WTC11 (cell line): ENCODE measurements at regions not wholly inside any gene's neighbourhood (a gene's known extent, or its start where the extent isn't known, plus 50 kb on each side); places are given as distances from the start of the nearest gene placed in this dataset.

Source experiments
- NR3C1 ChIP-seq: sonication (generic); formaldehyde crosslinking; conservative IDR thresholded peaks from 2 replicates; pipeline ENCODE4 v1.8.1; 2023; ENCODE audit warnings: low read depth, mild to moderate bottlenecking, missing genetic modification reagents
- TEAD1 ChIP-seq: sonication (generic); formaldehyde crosslinking; IDR thresholded peaks from 2 replicates; pipeline ENCODE4 v1.8.0; 2022; ENCODE audit warnings: mild to moderate bottlenecking, missing genetic modification reagents
- ZNF232 ChIP-seq: sonication (generic); formaldehyde crosslinking; IDR thresholded peaks from 2 replicates; pipeline ENCODE4 v1.8.0; 2022; ENCODE audit warnings: mild to moderate bottlenecking, missing genetic modification reagents
- TF ChIP-seq, protein P1 (sequence below): fragments of 200-600 bp; IDR thresholded peaks from 2 replicates; pipeline ENCODE4 v1.8.0; 2022; ENCODE audit warnings: antibody characterized with exemption
- TF ChIP-seq, protein P2 (sequence below): sonication (generic); formaldehyde crosslinking; IDR thresholded peaks from 2 replicates; pipeline ENCODE4 v1.8.1; 2022; ENCODE audit warnings: low read depth, missing genetic modification reagents, borderline replicate concordance

DNA sequence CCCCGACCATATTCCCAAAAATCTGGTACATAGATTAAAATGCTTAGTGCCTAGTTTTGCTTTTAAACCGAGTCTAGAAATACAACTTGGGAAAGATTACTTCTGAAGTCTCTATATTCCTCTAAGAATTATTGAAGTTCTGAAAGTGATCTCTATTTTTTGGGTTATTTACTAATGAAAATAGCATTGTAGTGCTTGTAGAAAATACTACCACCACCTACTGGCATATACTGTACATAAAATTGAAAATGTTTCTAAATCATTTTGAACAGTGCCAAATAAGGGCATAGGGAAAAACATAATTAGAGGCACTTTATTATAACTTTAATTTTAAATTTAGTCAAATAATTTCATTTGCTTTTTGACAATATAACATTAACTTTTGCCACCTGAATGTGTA is 1399.6 kb upstream of the ZEB2 start:
- no peak for TF ChIP-seq ZNF232
- no peak for TF ChIP-seq NR3C1
- TF ChIP-seq, protein P1, sequence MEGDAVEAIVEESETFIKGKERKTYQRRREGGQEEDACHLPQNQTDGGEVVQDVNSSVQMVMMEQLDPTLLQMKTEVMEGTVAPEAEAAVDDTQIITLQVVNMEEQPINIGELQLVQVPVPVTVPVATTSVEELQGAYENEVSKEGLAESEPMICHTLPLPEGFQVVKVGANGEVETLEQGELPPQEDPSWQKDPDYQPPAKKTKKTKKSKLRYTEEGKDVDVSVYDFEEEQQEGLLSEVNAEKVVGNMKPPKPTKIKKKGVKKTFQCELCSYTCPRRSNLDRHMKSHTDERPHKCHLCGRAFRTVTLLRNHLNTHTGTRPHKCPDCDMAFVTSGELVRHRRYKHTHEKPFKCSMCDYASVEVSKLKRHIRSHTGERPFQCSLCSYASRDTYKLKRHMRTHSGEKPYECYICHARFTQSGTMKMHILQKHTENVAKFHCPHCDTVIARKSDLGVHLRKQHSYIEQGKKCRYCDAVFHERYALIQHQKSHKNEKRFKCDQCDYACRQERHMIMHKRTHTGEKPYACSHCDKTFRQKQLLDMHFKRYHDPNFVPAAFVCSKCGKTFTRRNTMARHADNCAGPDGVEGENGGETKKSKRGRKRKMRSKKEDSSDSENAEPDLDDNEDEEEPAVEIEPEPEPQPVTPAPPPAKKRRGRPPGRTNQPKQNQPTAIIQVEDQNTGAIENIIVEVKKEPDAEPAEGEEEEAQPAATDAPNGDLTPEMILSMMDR = no peak
- no peak for TF ChIP-seq TEAD1
- TF ChIP-seq, protein P2, sequence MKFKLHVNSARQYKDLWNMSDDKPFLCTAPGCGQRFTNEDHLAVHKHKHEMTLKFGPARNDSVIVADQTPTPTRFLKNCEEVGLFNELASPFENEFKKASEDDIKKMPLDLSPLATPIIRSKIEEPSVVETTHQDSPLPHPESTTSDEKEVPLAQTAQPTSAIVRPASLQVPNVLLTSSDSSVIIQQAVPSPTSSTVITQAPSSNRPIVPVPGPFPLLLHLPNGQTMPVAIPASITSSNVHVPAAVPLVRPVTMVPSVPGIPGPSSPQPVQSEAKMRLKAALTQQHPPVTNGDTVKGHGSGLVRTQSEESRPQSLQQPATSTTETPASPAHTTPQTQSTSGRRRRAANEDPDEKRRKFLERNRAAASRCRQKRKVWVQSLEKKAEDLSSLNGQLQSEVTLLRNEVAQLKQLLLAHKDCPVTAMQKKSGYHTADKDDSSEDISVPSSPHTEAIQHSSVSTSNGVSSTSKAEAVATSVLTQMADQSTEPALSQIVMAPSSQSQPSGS (CRISPR knock-in tag) = no peak
